ENCODE measurements at regions not wholly inside any gene's neighbourhood (a gene's known extent, or its start where the extent isn't known, plus 50 kb on each side); places are given as distances from the start of the nearest gene placed in this dataset.
A peak's percentile ranks its signal among the peaks of the same experiment; 100 is the strongest.

DNA sequence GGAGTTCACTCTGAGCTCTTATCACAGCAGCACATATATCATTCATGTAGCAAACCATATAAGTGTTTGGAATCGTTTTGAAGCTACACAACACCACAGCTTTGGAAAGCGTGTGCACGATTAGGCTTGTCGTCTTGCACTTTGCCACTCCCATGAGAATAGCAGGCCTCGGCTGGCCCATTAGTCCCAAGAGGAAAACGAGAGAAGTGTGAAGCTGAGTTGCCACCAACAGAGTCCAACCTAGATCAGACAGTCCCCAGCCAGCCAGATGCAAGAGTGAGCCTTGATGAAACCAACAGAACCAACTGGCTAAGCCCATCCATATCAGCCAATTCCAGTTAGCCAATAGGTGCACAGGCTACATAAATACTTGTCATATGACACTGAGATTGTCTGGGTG is 238.4 kb downstream of the C1orf94 start:
- DNase-seq = no peak

DNA sequence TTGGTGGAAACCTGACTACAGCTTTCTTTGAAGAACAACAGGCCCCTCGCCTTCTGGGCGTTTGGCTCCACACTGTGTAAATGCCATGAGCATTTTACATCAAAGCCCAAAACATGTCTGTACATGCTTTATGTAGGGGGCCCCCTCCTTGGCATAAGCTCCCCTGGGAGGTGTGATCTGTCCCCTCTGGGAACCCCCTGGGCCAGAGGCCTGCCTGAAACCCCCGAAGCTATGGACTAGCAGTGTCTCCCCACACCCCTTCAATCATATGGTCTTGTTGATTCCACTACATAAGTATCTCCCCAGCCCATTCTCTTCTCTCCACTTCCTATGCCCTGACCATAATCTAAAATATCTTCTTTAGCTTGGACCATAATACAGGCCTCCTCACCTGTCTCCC is 241.5 kb downstream of the C1orf94 start:
- no peak for DNase-seq

DNA sequence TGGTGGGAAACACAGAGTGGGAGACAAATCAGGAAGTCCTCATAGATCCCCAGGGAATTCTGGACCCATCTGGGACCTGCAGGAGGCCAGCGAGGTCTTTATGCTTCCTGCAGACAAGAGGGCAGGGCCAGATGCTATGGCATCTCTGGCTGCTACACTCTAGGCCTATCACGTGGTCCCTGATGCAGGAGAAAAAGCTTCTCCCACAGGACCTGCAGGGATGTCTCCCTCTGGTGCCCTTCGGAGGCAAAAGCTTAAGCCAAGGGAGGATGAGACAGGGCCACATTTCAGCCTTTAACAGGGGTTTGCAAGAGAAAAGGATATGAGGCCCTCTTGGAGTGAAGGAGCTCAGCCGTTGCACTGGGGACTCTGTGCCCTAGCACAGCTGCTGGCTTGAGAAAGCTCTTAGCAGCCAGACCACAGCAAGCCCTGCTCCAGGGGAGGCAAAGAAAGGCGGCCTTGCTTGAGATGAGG is 243.0 kb downstream of the C1orf94 start:
- DNase-seq = no peak

DNA sequence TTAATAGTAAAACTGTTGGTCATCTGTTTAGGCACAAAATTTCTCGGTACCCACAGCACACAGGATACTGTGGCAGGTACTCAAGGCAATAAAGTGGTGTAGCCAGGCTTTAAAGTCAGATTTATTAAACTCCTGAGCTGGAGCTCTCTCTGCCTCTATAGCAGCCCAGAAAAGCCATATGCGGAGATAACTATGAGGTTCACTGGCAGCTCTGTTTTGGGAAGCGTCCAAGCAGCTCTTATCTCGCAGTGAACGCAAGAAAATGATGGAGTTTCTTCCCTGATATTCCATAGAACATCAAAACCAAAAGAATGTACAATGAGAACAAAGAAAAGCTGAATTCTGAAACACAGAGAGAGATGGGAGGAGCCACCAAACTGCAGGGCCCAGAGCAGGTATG is 248.3 kb downstream of the C1orf94 start:
- no peak for DNase-seq

DNA sequence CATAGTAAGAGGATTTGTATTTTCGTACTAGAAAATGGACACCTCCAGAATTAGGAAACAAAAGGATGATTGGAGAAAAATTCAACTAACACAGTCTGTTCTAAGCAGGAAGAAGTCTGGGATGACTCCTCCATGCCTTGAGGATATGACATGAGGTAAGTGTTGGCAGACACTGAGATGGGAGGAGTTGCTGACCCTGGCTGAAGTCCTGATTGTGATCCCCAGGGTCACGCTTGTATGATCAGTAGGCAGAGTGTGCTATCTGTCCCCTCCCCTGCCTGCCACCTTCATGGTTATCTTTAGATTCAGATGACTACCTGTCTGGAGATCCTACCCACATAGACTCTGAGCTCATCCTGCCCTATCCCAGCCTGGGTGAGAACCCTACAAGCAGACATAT is 249.1 kb downstream of the C1orf94 start:
- DNase-seq = no peak

DNA sequence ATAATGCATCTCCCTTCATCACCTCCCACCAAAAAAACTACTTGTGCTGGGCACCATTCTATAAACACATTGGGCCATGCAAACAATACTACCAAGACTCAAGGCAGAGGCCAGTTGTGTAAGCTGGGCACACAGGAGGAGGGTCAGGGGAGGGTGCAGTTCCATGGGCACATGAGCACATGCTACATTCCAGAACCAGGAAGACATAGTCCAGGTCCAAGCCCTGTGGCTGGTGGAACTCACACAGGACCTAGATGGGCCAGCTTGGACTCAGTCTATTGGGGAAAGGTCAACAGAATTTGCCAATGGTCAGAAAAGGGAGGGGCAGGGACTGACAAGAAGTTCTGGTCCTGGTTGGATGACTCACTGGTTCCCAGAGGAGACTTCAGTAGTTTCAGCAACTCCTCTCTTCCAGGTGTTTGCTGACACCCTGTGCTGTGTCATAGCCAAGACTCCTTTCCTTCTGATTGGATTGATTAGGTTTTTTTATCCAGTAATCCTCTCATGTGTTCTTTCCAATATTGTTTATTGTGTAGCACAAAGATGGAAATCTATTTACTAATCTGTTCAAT is 249.7 kb downstream of the C1orf94 start:
- no peak for DNase-seq

DNA sequence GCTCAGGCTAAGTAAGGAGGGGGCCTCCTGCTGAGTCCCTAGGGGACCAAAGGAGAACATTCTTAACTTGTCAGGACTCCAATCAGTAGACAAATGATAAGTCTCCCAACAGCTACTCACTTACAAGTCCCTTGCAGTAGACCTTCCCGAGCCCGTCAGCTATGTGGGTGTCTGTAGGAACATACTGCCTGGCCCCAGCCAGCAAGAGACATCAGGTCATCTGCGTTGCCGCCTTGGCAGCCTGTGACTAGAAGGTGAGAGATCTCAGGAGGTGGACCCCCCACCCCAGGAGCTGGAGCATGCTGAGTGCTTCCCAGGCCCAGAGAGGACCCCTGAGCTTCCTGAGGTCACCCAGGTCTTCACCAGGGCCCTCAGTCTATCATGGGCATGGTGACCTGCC is 250.5 kb downstream of the C1orf94 start:
- DNase-seq = no peak

DNA sequence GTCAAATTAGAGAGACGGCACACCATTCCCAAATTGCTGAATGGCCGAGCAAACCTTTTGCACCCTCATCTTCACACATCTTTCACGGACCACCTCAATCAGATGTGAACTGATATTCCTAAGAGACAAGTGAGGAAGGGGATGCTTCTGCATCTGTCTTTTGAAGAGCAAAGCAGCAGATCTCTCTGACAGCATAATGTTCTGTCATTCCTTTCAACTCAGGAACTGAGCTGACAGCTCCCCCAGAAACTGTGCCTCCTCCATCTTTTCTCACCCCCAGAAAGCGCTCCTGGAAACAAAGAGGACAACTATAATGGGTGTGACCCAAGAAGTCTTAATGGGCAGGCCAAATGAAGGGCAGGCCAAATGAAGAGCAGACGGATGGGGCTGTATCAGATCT is 256.4 kb downstream of the C1orf94 start:
- no peak for DNase-seq

DNA sequence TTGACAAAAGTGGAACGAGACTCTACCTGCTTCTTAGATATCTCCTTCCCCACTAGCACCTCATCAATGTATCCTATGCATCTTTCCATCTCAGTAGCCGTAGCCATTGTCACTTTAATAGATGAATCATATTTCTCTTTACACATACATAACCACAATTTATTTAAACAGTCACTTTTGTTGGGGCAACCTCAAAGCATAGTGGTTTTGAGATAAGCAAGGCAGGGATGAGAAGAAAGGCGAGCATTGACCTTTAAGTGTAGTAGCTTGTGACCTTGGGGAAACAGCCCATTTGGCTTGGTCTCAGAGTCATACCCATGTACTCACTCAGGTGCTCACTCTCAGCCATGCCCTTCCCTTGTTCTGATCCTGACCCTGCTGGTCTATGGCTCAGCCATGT is 260.1 kb downstream of the C1orf94 start:
- DNase-seq = no peak

DNA sequence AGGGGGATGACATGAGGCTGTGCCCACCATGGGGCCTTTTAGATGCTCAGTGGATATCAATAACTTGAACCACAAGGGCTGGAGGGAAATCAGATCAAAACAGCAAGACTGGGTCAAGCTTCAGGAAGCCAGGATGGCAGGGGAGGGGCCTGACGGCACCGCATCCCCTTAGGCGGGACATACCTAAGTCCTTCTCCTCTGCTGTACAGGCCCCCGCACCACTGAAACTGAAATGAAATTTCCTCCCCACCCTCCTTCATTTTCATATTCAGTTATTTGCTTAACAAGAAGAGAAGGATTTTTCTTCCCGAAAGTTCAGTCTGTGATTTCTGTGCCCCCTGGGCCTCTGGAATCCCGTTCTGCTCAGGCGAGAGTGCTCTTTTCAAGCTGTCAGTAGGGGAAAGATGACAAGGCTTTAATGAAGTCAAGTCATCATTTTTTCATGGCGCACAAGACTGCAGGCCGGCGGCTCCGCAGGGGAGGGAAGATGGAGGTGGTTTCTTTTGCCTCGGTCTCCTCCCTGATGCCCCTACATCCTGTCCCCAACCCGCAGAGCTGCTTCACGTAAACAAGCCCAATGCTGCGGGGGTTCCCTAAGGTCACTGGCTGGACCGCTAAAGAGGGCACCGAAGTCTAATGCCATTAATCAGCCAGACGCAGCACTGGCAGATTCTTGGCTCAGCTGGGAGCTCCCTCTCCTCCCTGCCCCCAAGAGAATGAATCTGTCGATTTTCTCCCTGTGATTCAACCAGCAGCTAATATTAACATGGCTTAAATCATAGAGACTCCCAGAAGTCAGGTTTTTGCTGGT is 264.8 kb downstream of the C1orf94 start:
- DNase-seq = no peak

DNA sequence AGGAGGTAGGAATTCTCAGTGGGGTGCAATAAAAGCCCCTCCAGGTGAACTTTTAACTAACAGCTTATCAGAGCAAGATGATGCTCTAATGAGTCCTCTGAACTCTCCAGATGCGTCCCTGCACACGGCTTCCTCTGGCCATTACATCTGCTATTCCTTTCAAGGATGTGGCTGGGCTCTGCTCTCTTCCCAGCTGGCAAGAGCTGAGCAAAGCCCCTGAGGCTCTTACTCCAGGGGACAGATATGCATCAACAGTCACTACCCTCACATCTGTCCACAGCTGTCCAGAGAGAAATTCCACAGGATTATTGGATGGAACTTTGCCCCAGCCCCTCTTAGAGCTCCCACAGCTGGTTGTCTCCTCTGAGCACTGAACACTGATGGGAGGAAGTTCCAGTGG is 267.8 kb downstream of the C1orf94 start:
- DNase-seq = no peak

DNA sequence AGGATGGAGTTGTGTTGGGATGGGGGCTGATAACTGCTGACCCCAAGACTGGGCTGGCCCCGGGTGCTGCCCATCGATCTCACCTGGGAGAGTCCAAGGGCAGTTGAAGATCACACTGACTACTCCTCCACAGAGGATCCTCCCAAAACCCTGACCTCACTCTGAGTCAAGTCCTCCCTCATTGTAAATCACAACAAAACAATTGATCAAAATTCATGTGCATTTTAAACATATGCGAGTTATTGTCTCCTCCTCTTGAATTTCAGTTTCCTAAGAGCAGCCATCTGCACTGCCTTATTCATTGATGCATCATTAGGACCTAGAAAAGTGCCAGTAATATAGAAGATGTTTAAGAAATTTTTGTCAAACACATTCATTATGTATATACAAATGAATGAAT is 273.6 kb downstream of the C1orf94 start:
- no peak for DNase-seq

DNA sequence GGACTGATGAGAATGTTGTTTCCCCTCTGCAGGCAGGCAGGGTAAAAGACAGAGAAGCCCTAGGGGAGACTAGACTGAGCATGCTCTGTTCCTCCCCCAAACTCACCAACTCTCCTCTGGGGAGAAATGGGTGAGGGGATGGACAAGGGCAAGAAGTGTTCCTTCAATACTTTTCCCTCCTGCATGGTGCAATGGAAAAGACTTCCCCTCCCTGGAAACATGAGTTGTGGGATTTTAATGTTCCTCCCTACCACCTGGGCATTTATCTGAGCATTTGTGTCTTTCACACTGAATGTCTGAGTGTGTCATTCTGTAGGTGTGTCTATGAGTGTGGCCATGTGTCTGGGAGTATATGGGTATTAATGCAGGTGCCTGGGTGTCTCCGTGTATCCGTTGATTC is 275.7 kb downstream of the C1orf94 start:
- no peak for DNase-seq

DNA sequence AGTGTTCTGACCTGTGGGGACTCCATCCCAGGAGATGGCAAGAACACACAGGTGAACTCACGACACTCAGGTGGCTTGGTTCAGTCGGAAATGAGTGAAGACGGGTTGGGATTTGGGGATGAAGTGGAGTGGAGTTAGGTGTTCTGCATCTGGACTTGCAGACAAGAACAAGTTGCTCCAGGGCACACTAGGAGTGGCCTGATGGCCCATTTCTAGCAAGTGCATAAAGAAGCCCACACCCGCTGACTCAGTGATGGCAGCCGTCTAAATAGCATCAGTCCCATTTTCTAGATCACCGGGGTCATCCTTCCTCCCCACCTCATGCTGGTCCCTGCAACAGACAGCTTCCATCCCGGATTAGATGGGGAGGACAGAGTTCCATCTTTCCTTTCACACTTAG is 278.4 kb downstream of the C1orf94 start:
- DNase-seq = no peak

DNA sequence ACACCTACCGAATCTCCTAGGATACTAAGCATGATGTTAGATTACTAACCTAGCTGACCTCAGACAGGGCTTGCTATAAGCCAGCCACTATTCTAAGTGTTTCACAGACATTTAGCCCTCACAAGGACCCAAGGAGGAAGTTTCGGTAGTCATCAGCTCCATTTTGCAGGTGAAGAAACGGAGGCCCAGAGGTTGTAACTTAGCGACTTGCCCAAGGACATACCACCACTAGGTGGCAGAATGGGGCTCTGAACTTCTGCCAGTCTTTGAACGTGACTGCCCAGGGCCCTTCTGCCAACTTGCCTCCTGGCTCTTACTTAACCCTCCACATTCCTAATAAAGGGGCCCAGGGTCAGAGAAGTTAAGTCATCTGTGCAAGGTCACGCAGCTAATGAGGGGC is 283.5 kb downstream of the C1orf94 start:
- peak; percentile 62 for DNase-seq

DNA sequence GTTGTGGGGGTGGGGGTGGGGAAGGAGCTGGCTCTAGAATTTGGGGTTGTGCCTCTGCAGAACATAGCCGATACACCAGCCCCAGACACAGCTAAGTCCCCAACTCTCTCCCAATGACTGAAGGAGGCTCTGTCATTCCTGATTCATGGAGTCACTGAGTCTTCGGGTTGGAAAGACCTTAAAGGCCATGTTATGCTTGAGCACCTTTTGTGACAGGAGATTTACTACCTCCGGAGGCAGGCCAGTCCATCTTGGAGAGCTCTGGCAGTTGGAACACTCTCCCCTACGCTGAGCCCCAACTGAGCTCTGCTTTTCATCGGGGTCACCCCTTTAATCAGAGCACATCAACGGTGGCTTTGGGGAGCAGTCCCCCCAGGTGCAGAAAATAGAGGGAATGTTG is 284.4 kb upstream of the GJB5 start:
- no peak for DNase-seq

DNA sequence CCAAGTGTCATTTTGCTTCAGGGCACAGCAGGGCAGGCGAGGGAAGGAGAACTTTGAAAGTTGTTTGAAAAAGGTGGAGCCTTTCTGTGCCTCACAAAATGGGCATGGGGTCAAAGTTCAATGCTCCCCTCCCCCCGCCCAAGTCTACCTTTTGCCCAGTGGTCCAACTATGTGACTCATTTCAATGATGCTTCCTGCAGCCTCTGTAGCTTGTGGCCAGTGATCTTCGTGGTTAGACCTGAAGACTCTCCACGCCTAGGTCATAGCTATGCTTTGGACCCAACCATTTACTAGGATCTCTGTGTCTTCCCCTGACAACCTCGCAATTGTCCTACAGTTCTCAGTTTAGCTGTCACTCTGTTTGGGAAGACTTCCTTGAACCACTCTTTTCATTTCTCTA is 280.3 kb upstream of the GJB5 start:
- DNase-seq = no peak

DNA sequence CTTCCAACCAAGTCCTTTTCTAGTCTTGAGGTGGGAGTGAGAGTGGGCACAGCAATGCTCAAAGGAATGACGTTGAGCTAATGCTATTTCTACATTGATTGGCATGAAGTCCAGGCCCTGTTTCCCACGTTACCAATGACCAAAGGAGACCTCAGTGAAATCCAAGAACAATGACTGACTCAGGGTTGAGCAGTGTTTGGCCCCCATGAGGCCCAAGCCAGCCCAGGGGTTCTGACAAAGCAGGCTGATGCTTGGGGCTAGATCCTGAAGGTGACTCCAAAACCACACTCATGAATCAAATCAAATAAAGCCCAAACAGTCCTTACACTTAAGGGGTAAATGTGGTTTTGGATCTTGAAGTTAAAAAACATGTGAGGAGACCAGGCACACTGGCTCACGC is 278.5 kb upstream of the GJB5 start:
- no peak for DNase-seq

DNA sequence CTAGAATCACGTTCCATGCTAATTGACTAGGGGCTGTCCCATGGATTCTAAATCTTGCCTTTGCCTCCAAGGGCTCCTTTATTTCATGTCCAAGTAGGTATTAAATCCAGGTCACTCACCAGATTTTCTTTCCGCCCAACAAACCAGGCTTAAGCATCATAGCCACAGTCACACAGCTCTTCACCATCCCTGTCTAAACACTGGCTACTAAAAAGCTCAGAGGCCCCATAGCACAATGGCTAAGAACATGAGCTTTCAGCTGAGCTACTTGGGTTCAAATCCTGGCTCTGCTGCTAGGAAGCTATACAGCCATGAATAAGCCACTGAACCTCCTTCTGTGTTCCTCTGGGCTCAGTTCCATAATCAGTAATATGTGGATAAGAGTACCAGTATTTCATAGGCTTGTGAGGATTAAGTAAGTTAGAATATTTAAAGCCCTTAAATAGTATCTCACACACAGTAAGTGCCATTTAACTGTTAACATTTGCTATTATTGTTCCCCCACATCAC is 277.2 kb upstream of the GJB5 start:
- DNase-seq = no peak

DNA sequence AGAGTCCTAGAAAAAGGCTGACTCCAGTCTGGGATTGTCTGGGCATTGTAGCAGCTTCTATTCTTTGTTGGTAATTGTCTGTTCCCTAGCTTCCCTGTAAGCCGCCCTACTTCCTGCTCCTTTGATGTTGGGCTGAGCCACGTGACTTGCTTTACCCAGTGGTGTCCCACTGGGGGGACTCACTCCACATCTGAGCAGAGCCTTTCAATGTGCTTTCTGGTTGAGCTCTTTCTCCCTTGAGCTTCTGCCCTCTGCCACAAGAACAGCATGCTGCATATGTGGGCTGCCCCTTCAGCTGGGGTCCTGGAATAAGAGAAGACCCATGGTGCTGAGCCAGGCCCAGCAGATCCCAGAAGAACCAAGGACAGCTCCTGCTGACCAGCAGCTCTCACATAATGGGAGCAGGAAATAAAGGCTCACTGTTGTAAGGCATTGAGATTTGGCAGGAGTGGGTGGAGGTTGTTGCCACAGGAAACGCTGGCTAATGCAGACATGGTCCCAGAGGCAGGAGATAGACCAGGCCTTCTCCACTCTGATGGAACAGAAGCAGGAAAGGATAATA is 276.3 kb upstream of the GJB5 start:
- DNase-seq = no peak

DNA sequence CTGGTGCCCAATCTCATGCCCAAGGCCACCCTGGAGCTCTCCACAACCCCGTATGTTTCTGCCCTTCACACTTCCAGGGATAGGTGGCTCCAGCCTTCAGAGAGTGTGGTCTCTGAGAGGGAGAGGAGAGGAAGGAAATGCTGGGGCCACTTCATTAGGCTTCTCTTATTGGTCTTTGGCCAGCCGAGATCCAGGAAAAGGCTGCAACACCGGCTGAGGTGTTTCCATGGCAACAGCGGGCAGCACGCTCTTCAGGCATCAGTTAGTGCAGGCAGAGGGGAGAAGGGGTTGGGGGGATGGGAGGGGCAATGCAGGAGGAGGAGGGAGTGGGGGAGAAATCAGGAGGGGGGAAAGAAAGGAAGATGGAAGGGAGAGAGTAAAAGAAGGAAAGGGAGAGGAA is 275.1 kb upstream of the GJB5 start:
- DNase-seq = peak; percentile 78

DNA sequence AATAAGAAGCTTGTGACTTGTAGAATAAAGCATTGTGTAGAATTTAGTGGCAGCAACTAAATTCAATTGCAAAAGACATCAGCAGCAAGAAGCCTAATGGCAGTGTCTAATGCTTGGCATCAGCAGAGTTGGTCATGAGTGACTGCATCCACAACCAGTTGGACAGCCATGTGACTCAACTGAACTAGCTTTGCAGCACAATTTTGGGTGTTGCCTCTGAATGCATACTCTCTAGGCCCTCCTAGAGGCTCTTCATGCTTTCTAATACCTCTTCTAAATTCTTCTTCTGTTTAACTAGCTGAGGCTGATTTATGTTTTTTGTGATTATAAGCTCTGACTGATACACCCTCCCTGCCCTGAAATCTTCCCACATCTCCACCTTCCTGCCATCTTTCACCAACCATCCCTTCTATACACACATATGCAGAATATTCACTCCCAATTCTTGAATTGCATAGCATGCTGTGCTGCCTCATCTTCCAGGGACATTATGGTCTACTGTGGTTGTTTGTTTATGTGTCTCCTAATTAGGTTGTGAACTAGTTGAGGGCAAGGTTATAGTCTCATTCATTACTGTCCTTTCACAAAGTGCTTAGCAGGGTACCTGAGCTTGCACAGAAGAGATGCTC is 266.7 kb upstream of the GJB5 start:
- DNase-seq = no peak

DNA sequence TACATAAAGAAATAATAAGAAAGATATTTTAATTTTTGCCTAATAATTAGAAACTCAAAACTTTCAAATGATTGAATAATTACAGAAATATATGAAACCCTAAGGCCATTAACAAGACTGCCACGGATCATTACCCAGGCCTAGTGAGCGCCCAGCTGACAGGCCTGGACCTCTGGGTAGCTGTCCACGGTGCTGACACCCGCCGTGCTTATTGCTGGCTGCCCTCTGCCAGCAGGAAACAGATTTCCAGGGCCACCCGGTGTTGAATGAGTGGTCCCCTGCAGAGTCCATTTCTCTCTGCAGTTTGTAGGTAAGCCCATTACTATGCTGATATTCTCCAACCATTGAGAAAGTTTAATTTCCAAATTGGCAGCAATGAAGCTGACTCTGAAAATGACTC is 254.4 kb upstream of the GJB5 start:
- peak; percentile 15 for DNase-seq

DNA sequence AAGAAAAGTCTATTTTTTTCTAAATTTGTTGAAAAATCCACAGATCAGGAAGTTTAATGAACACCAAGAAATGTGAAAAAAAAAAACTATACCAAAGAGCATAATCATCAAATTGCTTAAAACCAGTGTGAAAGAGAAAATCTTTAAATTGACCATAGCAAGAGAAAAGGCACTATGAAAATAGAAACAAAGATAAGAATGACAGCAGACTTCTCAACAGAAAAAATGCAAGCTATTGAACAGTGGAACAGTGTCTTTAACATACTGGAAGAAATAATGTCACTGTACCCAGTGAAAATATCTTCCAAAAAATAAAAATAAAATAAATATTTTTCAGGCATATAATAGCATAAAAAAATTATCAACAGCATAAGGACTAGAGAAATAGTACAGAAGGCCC is 243.0 kb upstream of the GJB5 start:
- peak; percentile 23 for DNase-seq

Data from NCI-H1092 treated with DMSO at 0.1 percent for 48 hours (cell line).